ENCODE measurements at regions not wholly inside any gene's neighbourhood (a gene's known extent, or its start where the extent isn't known, plus 50 kb on each side); places are given as distances from the start of the nearest gene placed in this dataset.

GRCh38 chr2:144683107-144683753, 163.3 kb upstream of the ZEB2 start:
- H3K9me3 ChIP-seq (ENCODE audit: insufficient read depth, low read depth): no peaks in the 10 kb centered on the region
- POLR2A ChIA-PET (ENCODE audit: unreplicated experiment): no interaction called here
- H3F3A ChIP-seq (ENCODE audit: insufficient read depth, low read depth): no peaks in the 10 kb centered on the region
- H3K27ac ChIP-seq: no peak overlapping the region
- TF ChIP-seq EZH2 (IDR thresholded peaks at IDR 0.05; ENCODE audit: low read depth) (no peak), CTCF (conservative IDR thresholded peaks at IDR 0.05) (no peak)
- H3K9me2 ChIP-seq (ENCODE audit: insufficient read depth): 0 out of 2 replicates have a peak, but pooled peaks cover 5% of the 10 kb centered on the region
- no peak for DNase-seq
- H3K4me3 ChIP-seq: no peak overlapping the region
- H3K4me2 ChIP-seq: no peak overlapping the region
- CTCF ChIA-PET: no interaction called here
- no peaks in the 10 kb centered on the region for H3K36me3 ChIP-seq (ENCODE audit: low read depth)
- intact Hi-C loops (cut with micrococcal nuclease; ENCODE audit: unreplicated experiment): no loop called here
- H2AFZ ChIP-seq: no peak overlapping the region
- H3K27me3 ChIP-seq (ENCODE audit: insufficient read depth, low read depth): no peaks in the 10 kb centered on the region
- H3K4me1 ChIP-seq (replicated peaks; ENCODE audit: insufficient read depth): no peaks in the 10 kb centered on the region
- H3K79me2 ChIP-seq (ENCODE audit: low read depth): no peaks in the 10 kb centered on the region
- H4K20me1 ChIP-seq (ENCODE audit: insufficient read depth): no peaks in the 10 kb centered on the region
- no TSS peak for BruUV-seq (replicated peaks)

- H3K4me2 ChIP-seq: no peak overlapping the region
- H3K9me3 ChIP-seq (ENCODE audit: insufficient read depth, low read depth): no peaks in the 10 kb centered on the region
- TF ChIP-seq EZH2 (IDR thresholded peaks at IDR 0.05; ENCODE audit: low read depth) (no peak), CTCF (conservative IDR thresholded peaks at IDR 0.05) (no peak)
- H3K4me3 ChIP-seq: no peak overlapping the region
- ChIA-PET CTCF (no interaction called here), POLR2A (ENCODE audit: unreplicated experiment) (interaction anchor here (0.6 kb wide), 1 partner anchor 219 kb away, joined by 3 read pairs; no protein-coding TSS in a partner anchor)
- no peaks in the 10 kb centered on the region for H3K4me1 ChIP-seq (replicated peaks; ENCODE audit: insufficient read depth)
- no peaks in the 10 kb centered on the region for H3F3A ChIP-seq (ENCODE audit: insufficient read depth, low read depth)
- BruUV-seq (replicated peaks): no TSS peak
- no peaks in the 10 kb centered on the region for H3K27me3 ChIP-seq (ENCODE audit: insufficient read depth, low read depth)
- no peak overlapping the region for H3K27ac ChIP-seq
- no peak overlapping the region for H2AFZ ChIP-seq
- DNase-seq: no peak
- no peaks in the 10 kb centered on the region for H4K20me1 ChIP-seq (ENCODE audit: insufficient read depth)
- 0 out of 2 replicates have a peak, but pooled peaks cover 5% of the 10 kb centered on the region for H3K9me2 ChIP-seq (ENCODE audit: insufficient read depth)
- no peaks in the 10 kb centered on the region for H3K36me3 ChIP-seq (ENCODE audit: low read depth)
- H3K79me2 ChIP-seq (ENCODE audit: low read depth): no peaks in the 10 kb centered on the region
- intact Hi-C loops (cut with micrococcal nuclease; ENCODE audit: unreplicated experiment): no loop called here
These were observed 162.3 kb upstream of the ZEB2 start for GRCh38 chr2:144682248-144682647.

GRCh38 chr2:144681389-144681788, 161.5 kb upstream of the ZEB2 start:
- no peak overlapping the region for H3K27ac ChIP-seq
- BruUV-seq (replicated peaks): no TSS peak
- no peaks in the 10 kb centered on the region for H4K20me1 ChIP-seq (ENCODE audit: insufficient read depth)
- no peaks in the 10 kb centered on the region for H3K9me2 ChIP-seq (ENCODE audit: insufficient read depth)
- no peak for TF ChIP-seq EZH2 (IDR thresholded peaks at IDR 0.05; ENCODE audit: low read depth)
- TF ChIP-seq CTCF (conservative IDR thresholded peaks at IDR 0.05): no peak
- H3K79me2 ChIP-seq (ENCODE audit: low read depth): no peaks in the 10 kb centered on the region
- H3K9me3 ChIP-seq (ENCODE audit: insufficient read depth, low read depth): no peaks in the 10 kb centered on the region
- DNase-seq: no peak
- ChIA-PET POLR2A (ENCODE audit: unreplicated experiment) (no interaction called here), CTCF (no interaction called here)
- intact Hi-C loops (cut with micrococcal nuclease; ENCODE audit: unreplicated experiment): no loop called here
- H3K4me1 ChIP-seq (replicated peaks; ENCODE audit: insufficient read depth): no peaks in the 10 kb centered on the region
- no peak overlapping the region for H3K4me3 ChIP-seq
- H3K36me3 ChIP-seq (ENCODE audit: low read depth): no peaks in the 10 kb centered on the region
- H3K4me2 ChIP-seq: no peak overlapping the region
- H2AFZ ChIP-seq: no peak overlapping the region
- no peaks in the 10 kb centered on the region for H3K27me3 ChIP-seq (ENCODE audit: insufficient read depth, low read depth)
- H3F3A ChIP-seq (ENCODE audit: insufficient read depth, low read depth): no peaks in the 10 kb centered on the region
